HCT116 (cell line): ENCODE measurements at regions not wholly inside any gene's neighbourhood (a gene's known extent, or its start where the extent isn't known, plus 50 kb on each side); places are given as distances from the start of the nearest gene placed in this dataset.

Experiments used
- ATAC-seq: fragments of 200-7000 bp; cut with Tn5 transposase; 2 replicates; pipeline ENCODE4 v1.9.1; 2020; ENCODE audit warnings: mild to moderate bottlenecking, moderate library complexity
- BruUV-seq: library from RNA; stranded (reverse); fragments of 400-500 nt; replicated peaks from 2 replicates; lab custom pipeline; 2021; lab: Mats Ljungman, UMichigan
- CTCF ChIA-PET: fragments of 300-600 bp; sonication (Branson Sonifier 250); formaldehyde crosslinking; loops from one replicate; lab custom pipeline; 2021; ENCODE audit warnings: antibody characterized with exemption; lab: Charles Lee
- POLR2A ChIA-PET: fragments of 300-600, 350-600 bp; sonication (Branson Sonifier 250); formaldehyde crosslinking; loops from one replicate; lab custom pipeline; 2021; ENCODE audit warnings: antibody characterized with exemption; lab: Charles Lee
- RAD21 ChIA-PET, 2 experiments: fragments of 300-600 bp; sonication (Branson Sonifier 250); formaldehyde crosslinking; loops; one replicate each; lab custom pipeline; 2023; ENCODE audit warnings: low total read pairs in 2 of 2; ENCODE audit not compliant: uncharacterized antibody in 2 of 2, unreplicated experiment in 2 of 2, low non-redundant PET in 1 of 2; lab: Charles Lee
- DNase-seq: peaks from one replicate; pipeline ENCODE4 v3.0.0-alpha.2; 2010; ENCODE audit warnings: low read depth, low spot score
- H2AFZ ChIP-seq: fragments of 200-600 bp; shearing (Covaris generic), sonication (generic); 2 replicates; pipeline ENCODE4 v1.6.1; 2017; ENCODE audit warnings: low read depth, mixed run types, mixed read lengths, antibody characterized with exemption, low read length; ENCODE audit not compliant: poor library complexity, severe bottlenecking
- H3K27ac ChIP-seq: 2 replicates; pipeline ENCODE4 v1.5.1; 2012; ENCODE audit warnings: low read depth, low read length
- H3K27me3 ChIP-seq: fragments of 200-600 bp; sonication (generic); 2 replicates; pipeline ENCODE4 v1.6.1; 2016; ENCODE audit warnings: mixed run types, low read length, mixed read lengths; ENCODE audit not compliant: insufficient read depth
- H3K36me3 ChIP-seq, 2 experiments: fragments of 200-500 bp in 1 of 2; fragments of 200-600 bp in 1 of 2; sonication (Bioruptor generic) in 1 of 2; sonication (generic) in 1 of 2; 2 replicates each; pipeline versions ENCODE4 v1.5.1 to v1.6.1; 2014 to 2016; ENCODE audit warnings: low read length in 2 of 2, inconsistent platforms in 1 of 2, mixed read lengths in 1 of 2, mixed run types in 1 of 2; ENCODE audit not compliant: insufficient read depth in 2 of 2, control insufficient read depth in 1 of 2
- H3K4me1 ChIP-seq, 2 experiments: fragments of 200-600 bp in 1 of 2; sonication (generic) in 1 of 2; 2 replicates each; pipeline versions ENCODE4 v1.5.1 to v1.6.1; 2012 to 2017; ENCODE audit warnings: low read length in 2 of 2, inconsistent platforms in 1 of 2, mild to moderate bottlenecking in 1 of 2, mixed read lengths in 1 of 2, mixed run types in 1 of 2, moderate library complexity in 1 of 2; ENCODE audit not compliant: insufficient read depth in 2 of 2, control insufficient read depth in 1 of 2
- H3K4me2 ChIP-seq: fragments of 200-600 bp; sonication (generic); 2 replicates; pipeline ENCODE4 v1.6.1; 2017; ENCODE audit warnings: mixed run types, low read length, mixed read lengths
- H3K4me3 ChIP-seq, 2 experiments: fragments of 200-600 bp in 1 of 2; sonication (generic) in 1 of 2; replicated peaks in 1 of 2; 2 replicates each; pipeline ENCODE4 v1.5.1; 2011 to 2016; ENCODE audit warnings: low read length in 2 of 2, control low read depth in 1 of 2, low read depth in 1 of 2, mild to moderate bottlenecking in 1 of 2, mixed read lengths in 1 of 2, mixed run types in 1 of 2
- H3K79me2 ChIP-seq: fragments of 200-600 bp; sonication (generic); 2 replicates; pipeline ENCODE4 v1.6.1; 2017; ENCODE audit warnings: mild to moderate bottlenecking, mixed run types, low read length, moderate library complexity, mixed read lengths; ENCODE audit not compliant: insufficient read depth
- H3K9ac ChIP-seq: fragments of 200-600 bp; sonication (generic); 2 replicates; pipeline ENCODE4 v1.6.1; 2016; ENCODE audit warnings: low read length, mixed read lengths
- H3K9me2 ChIP-seq: fragments of 200-600 bp; sonication (generic), shearing (Covaris generic); 2 replicates; pipeline ENCODE4 v1.6.1; 2017; ENCODE audit warnings: mixed run types, mild to moderate bottlenecking, moderate library complexity; ENCODE audit not compliant: insufficient read depth
- H3K9me3 ChIP-seq, 2 experiments: fragments of 200-500 bp in 1 of 2; fragments of 200-600 bp in 1 of 2; sonication (Bioruptor generic) in 1 of 2; sonication (generic) in 1 of 2; 2 replicates each; pipeline ENCODE4 v1.6.1; 2014 to 2017; ENCODE audit warnings: low read length in 2 of 2, mixed read lengths in 2 of 2, inconsistent platforms in 1 of 2, low read depth in 1 of 2, mild to moderate bottlenecking in 1 of 2, mixed run types in 1 of 2, moderate library complexity in 1 of 2; ENCODE audit not compliant: control insufficient read depth in 1 of 2, insufficient read depth in 1 of 2
- H4K20me1 ChIP-seq: fragments of 200-600 bp; sonication (generic), shearing (Covaris generic); 2 replicates; pipeline ENCODE4 v1.6.1; 2017; ENCODE audit warnings: mixed run types, mild to moderate bottlenecking, moderate library complexity; ENCODE audit not compliant: insufficient read depth
- CBX3 ChIP-seq: IDR thresholded peaks from 2 replicates; pipeline ENCODE4 v1.6.1; 2012; ENCODE audit warnings: low read depth
- CEBPB ChIP-seq: IDR thresholded peaks from 2 replicates; pipeline ENCODE4 v1.6.1; 2012; ENCODE audit warnings: low read depth
- EGR1 ChIP-seq: IDR thresholded peaks from 2 replicates; pipeline ENCODE4 v1.6.1; 2012; ENCODE audit warnings: low read depth
- ELF1 ChIP-seq: IDR thresholded peaks from 2 replicates; pipeline ENCODE4 v1.6.1; 2012; ENCODE audit warnings: low read depth, borderline replicate concordance
- FOSL1 ChIP-seq: IDR thresholded peaks from 2 replicates; pipeline ENCODE4 v1.6.1; 2012; ENCODE audit warnings: low read depth
- JUND ChIP-seq: IDR thresholded peaks from 2 replicates; pipeline ENCODE4 v1.6.1; 2012
- POLR2A ChIP-seq: IDR thresholded peaks from 2 replicates; pipeline ENCODE4 v1.7.0; 2011; ENCODE audit warnings: borderline replicate concordance; ENCODE audit not compliant: insufficient read depth, insufficient read length; ENCODE audit errors: extremely low read depth
- POLR2AphosphoS5 ChIP-seq: IDR thresholded peaks from 2 replicates; pipeline ENCODE4 v1.6.1; 2011; ENCODE audit warnings: mild to moderate bottlenecking, low read depth, low read length, moderate library complexity
- RAD21 ChIP-seq: IDR thresholded peaks from 2 replicates; pipeline ENCODE4 v1.6.1; 2012; ENCODE audit warnings: low read depth, mild to moderate bottlenecking
- SIN3A ChIP-seq: IDR thresholded peaks from 2 replicates; pipeline ENCODE4 v1.6.1; 2012; ENCODE audit warnings: low read depth
- SP1 ChIP-seq: IDR thresholded peaks from 2 replicates; pipeline ENCODE4 v1.6.1; 2012; ENCODE audit warnings: low read depth
- SRF ChIP-seq: IDR thresholded peaks from 2 replicates; pipeline ENCODE4 v1.6.1; 2012; ENCODE audit warnings: low read depth
- TCF7L2 ChIP-seq: IDR thresholded peaks from 2 replicates; pipeline ENCODE4 v1.7.0; 2011; ENCODE audit warnings: borderline replicate concordance, inconsistent platforms; ENCODE audit not compliant: insufficient read depth, insufficient read length; ENCODE audit errors: extremely low read depth
- ZFX ChIP-seq: fragments of 450-650 bp; IDR thresholded peaks from 2 replicates; pipeline ENCODE4 v1.6.1; 2017
- intact Hi-C: fragments of 100-400 bp; cut with micrococcal nuclease; formaldehyde crosslinking; loops from 2 replicates; pipeline ENCODE4 v1.10.0; 2022
- TF ChIP-seq, protein P1 (sequence below): IDR thresholded peaks from 2 replicates; pipeline ENCODE4 v1.6.1; 2012; ENCODE audit warnings: low read depth
- TF ChIP-seq, protein P2 (sequence below): IDR thresholded peaks from 2 replicates; pipeline ENCODE4 v1.6.1; 2011; ENCODE audit warnings: mild to moderate bottlenecking, low read length, moderate library complexity; ENCODE audit not compliant: insufficient replicate concordance; ENCODE audit errors: extremely low read depth
- TF ChIP-seq, protein P3 (sequence below), 3 experiments: fragments of 200-600 bp in 1 of 3; sonication (generic) in 1 of 3; IDR thresholded peaks in 2 of 3; conservative IDR thresholded peaks in 1 of 3; 2 replicates each; pipeline ENCODE4 v1.5.1; 2012 to 2017; ENCODE audit warnings: low read depth in 2 of 3, low read length in 2 of 3, antibody characterized with exemption in 1 of 3, borderline replicate concordance in 1 of 3, control low read depth in 1 of 3, mild to moderate bottlenecking in 1 of 3, mixed read lengths in 1 of 3, mixed run types in 1 of 3, moderate library complexity in 1 of 3; ENCODE audit not compliant: insufficient read depth in 1 of 3

DNA sequence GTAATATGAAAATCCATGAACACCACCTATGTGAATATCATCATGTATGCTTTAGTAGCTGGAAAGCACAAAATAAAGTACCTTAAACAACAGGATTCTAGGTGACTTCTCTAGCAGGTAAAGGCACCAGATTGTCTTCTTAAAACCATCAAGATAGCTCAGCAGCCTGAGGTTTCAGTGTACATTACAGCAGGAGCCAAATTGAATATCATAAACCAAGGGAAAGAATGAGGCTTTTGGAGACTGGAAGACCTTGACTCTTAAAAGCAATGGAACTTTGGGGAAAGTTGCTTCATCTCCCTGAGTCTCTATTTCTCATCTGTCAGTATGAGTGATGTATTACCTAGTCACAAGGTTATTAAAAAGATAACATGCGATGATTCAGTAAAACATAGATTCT is 429.7 kb upstream of the SPHKAP start (continued):
- TF ChIP-seq ZFX (no peak), CBX3 (no peak)
- TF ChIP-seq, protein P1, sequence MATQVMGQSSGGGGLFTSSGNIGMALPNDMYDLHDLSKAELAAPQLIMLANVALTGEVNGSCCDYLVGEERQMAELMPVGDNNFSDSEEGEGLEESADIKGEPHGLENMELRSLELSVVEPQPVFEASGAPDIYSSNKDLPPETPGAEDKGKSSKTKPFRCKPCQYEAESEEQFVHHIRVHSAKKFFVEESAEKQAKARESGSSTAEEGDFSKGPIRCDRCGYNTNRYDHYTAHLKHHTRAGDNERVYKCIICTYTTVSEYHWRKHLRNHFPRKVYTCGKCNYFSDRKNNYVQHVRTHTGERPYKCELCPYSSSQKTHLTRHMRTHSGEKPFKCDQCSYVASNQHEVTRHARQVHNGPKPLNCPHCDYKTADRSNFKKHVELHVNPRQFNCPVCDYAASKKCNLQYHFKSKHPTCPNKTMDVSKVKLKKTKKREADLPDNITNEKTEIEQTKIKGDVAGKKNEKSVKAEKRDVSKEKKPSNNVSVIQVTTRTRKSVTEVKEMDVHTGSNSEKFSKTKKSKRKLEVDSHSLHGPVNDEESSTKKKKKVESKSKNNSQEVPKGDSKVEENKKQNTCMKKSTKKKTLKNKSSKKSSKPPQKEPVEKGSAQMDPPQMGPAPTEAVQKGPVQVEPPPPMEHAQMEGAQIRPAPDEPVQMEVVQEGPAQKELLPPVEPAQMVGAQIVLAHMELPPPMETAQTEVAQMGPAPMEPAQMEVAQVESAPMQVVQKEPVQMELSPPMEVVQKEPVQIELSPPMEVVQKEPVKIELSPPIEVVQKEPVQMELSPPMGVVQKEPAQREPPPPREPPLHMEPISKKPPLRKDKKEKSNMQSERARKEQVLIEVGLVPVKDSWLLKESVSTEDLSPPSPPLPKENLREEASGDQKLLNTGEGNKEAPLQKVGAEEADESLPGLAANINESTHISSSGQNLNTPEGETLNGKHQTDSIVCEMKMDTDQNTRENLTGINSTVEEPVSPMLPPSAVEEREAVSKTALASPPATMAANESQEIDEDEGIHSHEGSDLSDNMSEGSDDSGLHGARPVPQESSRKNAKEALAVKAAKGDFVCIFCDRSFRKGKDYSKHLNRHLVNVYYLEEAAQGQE: no peak

DNA sequence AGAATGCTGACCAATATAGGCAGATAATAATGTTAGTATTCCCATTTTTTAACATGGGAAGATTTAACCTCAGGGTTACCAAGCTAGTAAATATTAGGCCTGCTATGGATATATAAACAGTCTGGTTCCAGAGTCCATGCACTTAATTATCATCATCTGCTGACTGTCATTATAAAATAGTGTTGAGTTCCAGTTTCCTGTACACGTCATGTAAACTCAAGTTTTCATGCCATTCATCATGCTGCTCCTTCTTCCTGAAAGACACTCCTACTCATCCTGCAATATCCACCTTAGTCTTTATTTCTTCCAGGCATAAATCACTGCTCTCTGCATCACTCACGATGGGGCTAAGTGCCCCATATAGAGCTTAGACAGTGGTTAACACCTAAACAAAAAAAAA is 420.8 kb upstream of the SPHKAP start:
- H4K20me1 ChIP-seq: no peaks in the 10 kb centered on the region
- no peaks in the 10 kb centered on the region for H3K36me3 ChIP-seq
- BruUV-seq: no TSS peak
- no peak for ATAC-seq
- H3K27ac ChIP-seq: no peak overlapping the region
- ChIA-PET RAD21 (no interaction called here), CTCF (no interaction called here), POLR2A (no interaction called here)
- no peaks in the 10 kb centered on the region for H3K9me3 ChIP-seq
- no peak overlapping the region for H3K4me3 ChIP-seq
- no peaks in the 10 kb centered on the region for H3K9me2 ChIP-seq
- intact Hi-C loops: no loop called here
- H2AFZ ChIP-seq: no peak overlapping the region
- H3K27me3 ChIP-seq: no peaks in the 10 kb centered on the region
- no peaks in the 10 kb centered on the region for H3K4me1 ChIP-seq
- H3K9ac ChIP-seq: no peak overlapping the region
- DNase-seq: no peak
- no peak overlapping the region for H3K4me2 ChIP-seq
- H3K79me2 ChIP-seq: no peaks in the 10 kb centered on the region
- TF ChIP-seq POLR2AphosphoS5 (no peak), ELF1 (no peak), SIN3A (no peak), TCF7L2 (no peak), JUND (no peak), POLR2A (no peak), RAD21 (no peak), FOSL1 (no peak), CEBPB (no peak), SRF (no peak), EGR1 (no peak), SP1 (no peak)
- TF ChIP-seq, protein P2, sequence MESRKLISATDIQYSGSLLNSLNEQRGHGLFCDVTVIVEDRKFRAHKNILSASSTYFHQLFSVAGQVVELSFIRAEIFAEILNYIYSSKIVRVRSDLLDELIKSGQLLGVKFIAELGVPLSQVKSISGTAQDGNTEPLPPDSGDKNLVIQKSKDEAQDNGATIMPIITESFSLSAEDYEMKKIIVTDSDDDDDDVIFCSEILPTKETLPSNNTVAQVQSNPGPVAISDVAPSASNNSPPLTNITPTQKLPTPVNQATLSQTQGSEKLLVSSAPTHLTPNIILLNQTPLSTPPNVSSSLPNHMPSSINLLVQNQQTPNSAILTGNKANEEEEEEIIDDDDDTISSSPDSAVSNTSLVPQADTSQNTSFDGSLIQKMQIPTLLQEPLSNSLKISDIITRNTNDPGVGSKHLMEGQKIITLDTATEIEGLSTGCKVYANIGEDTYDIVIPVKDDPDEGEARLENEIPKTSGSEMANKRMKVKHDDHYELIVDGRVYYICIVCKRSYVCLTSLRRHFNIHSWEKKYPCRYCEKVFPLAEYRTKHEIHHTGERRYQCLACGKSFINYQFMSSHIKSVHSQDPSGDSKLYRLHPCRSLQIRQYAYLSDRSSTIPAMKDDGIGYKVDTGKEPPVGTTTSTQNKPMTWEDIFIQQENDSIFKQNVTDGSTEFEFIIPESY: no peak
- TF ChIP-seq, protein P3, sequence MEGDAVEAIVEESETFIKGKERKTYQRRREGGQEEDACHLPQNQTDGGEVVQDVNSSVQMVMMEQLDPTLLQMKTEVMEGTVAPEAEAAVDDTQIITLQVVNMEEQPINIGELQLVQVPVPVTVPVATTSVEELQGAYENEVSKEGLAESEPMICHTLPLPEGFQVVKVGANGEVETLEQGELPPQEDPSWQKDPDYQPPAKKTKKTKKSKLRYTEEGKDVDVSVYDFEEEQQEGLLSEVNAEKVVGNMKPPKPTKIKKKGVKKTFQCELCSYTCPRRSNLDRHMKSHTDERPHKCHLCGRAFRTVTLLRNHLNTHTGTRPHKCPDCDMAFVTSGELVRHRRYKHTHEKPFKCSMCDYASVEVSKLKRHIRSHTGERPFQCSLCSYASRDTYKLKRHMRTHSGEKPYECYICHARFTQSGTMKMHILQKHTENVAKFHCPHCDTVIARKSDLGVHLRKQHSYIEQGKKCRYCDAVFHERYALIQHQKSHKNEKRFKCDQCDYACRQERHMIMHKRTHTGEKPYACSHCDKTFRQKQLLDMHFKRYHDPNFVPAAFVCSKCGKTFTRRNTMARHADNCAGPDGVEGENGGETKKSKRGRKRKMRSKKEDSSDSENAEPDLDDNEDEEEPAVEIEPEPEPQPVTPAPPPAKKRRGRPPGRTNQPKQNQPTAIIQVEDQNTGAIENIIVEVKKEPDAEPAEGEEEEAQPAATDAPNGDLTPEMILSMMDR (IDR thresholded peaks at IDR 0.05 in 2 of 3, conservative IDR thresholded peaks at IDR 0.05 in 1 of 3; ENCODE audit: borderline replicate concordance in 1 of 3, insufficient read depth in 1 of 3, low read depth in 2 of 3, low read length in 2 of 3): no peak
